8988T (cell line): ENCODE measurements at regions not wholly inside any gene's neighbourhood (a gene's known extent, or its start where the extent isn't known, plus 50 kb on each side); places are given as distances from the start of the nearest gene placed in this dataset.
"Not testable (repeated sequence)": the region's sequence is repeated elsewhere in the genome, so short reads cannot be mapped to it uniquely, and the experiment has no call there.

ENCODE experiments used
- DNase-seq: peaks from one replicate; pipeline ENCODE4 v3.0.0; 2011

GRCh38 chr6:141753180-141753579 lies 379.5 kb upstream of the GJE1 start:
- no peak for DNase-seq

GRCh38 chr6:141752677-141753076 lies 380.0 kb upstream of the GJE1 start:
- DNase-seq = no peak

- not testable (repeated sequence) for DNase-seq
Measured at GRCh38 chr6:141746324-141746723, 386.4 kb upstream of the GJE1 start.

GRCh38 chr6:141744971-141745370 lies 387.8 kb upstream of the GJE1 start:
- DNase-seq = no peak

GRCh38 chr6:141744194-141744925 lies 388.4 kb upstream of the GJE1 start:
- DNase-seq = no peak

- DNase-seq = no peak
Measured at GRCh38 chr6:141736104-141736503, 396.6 kb upstream of the GJE1 start.

GRCh38 chr6:141735126-141735525 lies 397.6 kb upstream of the GJE1 start:
- DNase-seq = no peak

- DNase-seq = no peak
Measured at GRCh38 chr6:141734071-141734840, 398.5 kb upstream of the GJE1 start.

GRCh38 chr6:141729146-141729545 lies 403.6 kb upstream of the GJE1 start:
- DNase-seq = no peak

- DNase-seq = no peak
Measured at GRCh38 chr6:141728330-141728729, 404.4 kb upstream of the GJE1 start.

- DNase-seq = no peak
Measured at GRCh38 chr6:141726248-141726647, 406.5 kb upstream of the GJE1 start.

- DNase-seq = no peak
Measured at GRCh38 chr6:141724731-141725130, 408.0 kb upstream of the GJE1 start.

GRCh38 chr6:141719476-141719875 lies 413.2 kb upstream of the GJE1 start:
- no peak for DNase-seq

GRCh38 chr6:141705431-141705830 lies 427.3 kb upstream of the GJE1 start:
- no peak for DNase-seq

- DNase-seq = no peak
Measured at GRCh38 chr6:141704151-141704550, 428.6 kb upstream of the GJE1 start.

- no peak for DNase-seq
Measured at GRCh38 chr6:141701732-141702131, 431.0 kb upstream of the GJE1 start.

- DNase-seq = no peak
Measured at GRCh38 chr6:141700819-141701218, 431.9 kb upstream of the GJE1 start.

GRCh38 chr6:141688916-141689315 lies 443.8 kb upstream of the GJE1 start:
- no peak for DNase-seq

- no peak for DNase-seq
Measured at GRCh38 chr6:141685416-141685815, 447.3 kb upstream of the GJE1 start.

- DNase-seq = no peak
Measured at GRCh38 chr6:141682391-141682790, 450.3 kb upstream of the GJE1 start.

- no peak for DNase-seq
Measured at GRCh38 chr6:141677598-141678211, 455.0 kb upstream of the GJE1 start.

- no peak for DNase-seq
Measured at GRCh38 chr6:141675957-141676356, 456.8 kb upstream of the GJE1 start.

- DNase-seq = no peak
Measured at GRCh38 chr6:141669141-141669540, 463.6 kb upstream of the GJE1 start.
